Adrenal gland (tissue), 9 donors: ENCODE measurements at regions not wholly inside any gene's neighbourhood (a gene's known extent, or its start where the extent isn't known, plus 50 kb on each side); places are given as distances from the start of the nearest gene placed in this dataset.

Experiments used
- DNase-seq, 7 donors: peaks; one replicate each; pipeline ENCODE4 v3.0.0-alpha.2; 2019 to 2020
- H3K27ac ChIP-seq, 5 donors: fragments of 200-600 bp; sonication (generic) in 4 of 5; 1 replicate in 3 of 5; 2 replicates in 2 of 5; pipeline versions ENCODE4 v1.5.1 to v1.8.0; 2016 to 2020; ENCODE audit warnings: mild to moderate bottlenecking in 1 of 5
- H3K27me3 ChIP-seq: fragments of 200-600 bp; 2 replicates; pipeline ENCODE4 v1.8.0; 2021
- H3K36me3 ChIP-seq, 2 donors: fragments of 200-600 bp; replicated peaks in 1 of 2; 1 replicate in 1 of 2; 2 replicates in 1 of 2; pipeline versions ENCODE4 v1.5.1 to v1.8.0; 2018 to 2022
- H3K4me1 ChIP-seq, 2 donors: fragments of 200-600 bp; replicated peaks in 1 of 2; 1 replicate in 1 of 2; 2 replicates in 1 of 2; pipeline versions ENCODE4 v1.5.1 to v1.8.0; 2018 to 2021
- H3K4me3 ChIP-seq, 4 donors: fragments of 200-600 bp; sonication (generic) in 3 of 4; one replicate each; pipeline ENCODE4 v1.5.1; 2016 to 2018
- H3K9me3 ChIP-seq, 3 donors: fragments of 200-600 bp; sonication (generic) in 1 of 3; replicated peaks in 1 of 3; 1 replicate in 2 of 3; 2 replicates in 1 of 3; pipeline versions ENCODE4 v1.5.1 to v1.8.0; 2016 to 2021
- CTCF ChIP-seq, 6 experiments: fragments of 450-650 bp in 4 of 6; fragments of 200-600 bp in 2 of 6; sonication (generic) in 1 of 6; IDR thresholded peaks; 1 replicate in 5 of 6; 2 replicates in 1 of 6; pipeline versions ENCODE4 v1.5.1 to v1.8.0; 2016 to 2021; ENCODE audit warnings: antibody characterized with exemption in 6 of 6, mild to moderate bottlenecking in 2 of 6, moderate library complexity in 1 of 6
- POLR2A ChIP-seq, 2 donors: fragments of 450-650 bp; IDR thresholded peaks; one replicate each; pipeline ENCODE4 v1.6.1; 2017; ENCODE audit warnings: antibody characterized with exemption in 2 of 2, mild to moderate bottlenecking in 2 of 2, moderate library complexity in 1 of 2
- WGBS, 4 donors: extraction: QIAGEN DNeasy Blood & Tissue Kit in 2 of 4; methylation state at CpG; one replicate each; pipeline versions ENCODE4 v1.1.5 to v1.1.7; 2013 to 2017; 5-methylcytosine and 5-hydroxymethylcytosine counted together
- intact Hi-C, 2 donors: fragments of 100-400 bp; cut with DNase I; formaldehyde crosslinking; loops; one replicate each; pipeline versions ENCODE4 v1.14.1 to v1.15.0; 2022 to 2023
- donor health status: healthy with polysubstance abuse.
- donor health status: Bipolar disorder and iron deficiency.
- donor health status: DM: yes; HTN: yes; CAD: no.
- donor health status: DM: no; HTN: no; CAD: no.
- donor health status: DM: no; HTN: no; CAD: no.

GRCh38 chr12:47449797-47450196 lies 256.0 kb downstream of the RPAP3 start:
- intact Hi-C loops: no loop called here

GRCh38 chr12:47442310-47442709 lies 263.5 kb downstream of the RPAP3 start:
- no peaks in the 10 kb centered on the region for H3K4me1 ChIP-seq
- no peaks in the 10 kb centered on the region for H3K36me3 ChIP-seq
- WGBS, 4 donors: 54 to 72% (median 68%) methylated on average over 1 of the region's 1 CpG
- TF ChIP-seq POLR2A (IDR thresholded peaks at IDR 0.05) (no peak), CTCF (IDR thresholded peaks at IDR 0.05) (no peak)
- no peaks in the 10 kb centered on the region for H3K27me3 ChIP-seq
- H3K9me3 ChIP-seq: no peaks in the 10 kb centered on the region
- no peak overlapping the region for H3K4me3 ChIP-seq
- DNase-seq: no peak
- no peak overlapping the region for H3K27ac ChIP-seq
- intact Hi-C loops: no loop called here

More at GRCh38 chr12:47449797-47450196, 256.0 kb downstream of the RPAP3 start:
- H3K4me3 ChIP-seq: no peak overlapping the region
- no peaks in the 10 kb centered on the region for H3K9me3 ChIP-seq
- TF ChIP-seq POLR2A (IDR thresholded peaks at IDR 0.05) (no peak), CTCF (IDR thresholded peaks at IDR 0.05) (no peak)
- no peak for DNase-seq
- 86 to 100% (median 89%) methylated on average over 1 of the region's 1 CpG for WGBS, 4 donors
- H3K36me3 ChIP-seq: no peaks in the 10 kb centered on the region
- H3K27me3 ChIP-seq: no peaks in the 10 kb centered on the region
- H3K27ac ChIP-seq: no peak overlapping the region
- no peaks in the 10 kb centered on the region for H3K4me1 ChIP-seq

GRCh38 chr12:47441490-47441889 lies 264.3 kb downstream of the RPAP3 start:
- 58 to 88% (median 72%) methylated on average over 1 of the region's 1 CpG for WGBS, 4 donors
- intact Hi-C loops: no loop called here
- H3K27me3 ChIP-seq: no peaks in the 10 kb centered on the region
- no peaks in the 10 kb centered on the region for H3K36me3 ChIP-seq
- H3K4me1 ChIP-seq: no peaks in the 10 kb centered on the region
- no peaks in the 10 kb centered on the region for H3K9me3 ChIP-seq
- H3K4me3 ChIP-seq: no peak overlapping the region
- no peak overlapping the region for H3K27ac ChIP-seq
- DNase-seq: no peak
- no peak for TF ChIP-seq POLR2A (IDR thresholded peaks at IDR 0.05)
- TF ChIP-seq CTCF (IDR thresholded peaks at IDR 0.05): no peak

- Histone ChIP-seq H3K27me3 (no peaks in the 10 kb centered on the region), H3K4me1 (no peaks in the 10 kb centered on the region), H3K4me3 (no peak overlapping the region), H3K9me3 (no peaks in the 10 kb centered on the region), H3K36me3 (no peaks in the 10 kb centered on the region), H3K27ac (no peak overlapping the region)
- WGBS, 4 donors: 59 to 91% (median 86%) methylated on average over 1 of the region's 1 CpG
- DNase-seq: no peak
- intact Hi-C loops: no loop called here
- no peak for TF ChIP-seq POLR2A (IDR thresholded peaks at IDR 0.05)
- no peak for TF ChIP-seq CTCF (IDR thresholded peaks at IDR 0.05)
Measured at GRCh38 chr12:47438175-47438574, 267.7 kb downstream of the RPAP3 start.
